Renal pelvis (tissue), 1 donor: ENCODE measurements at regions not wholly inside any gene's neighbourhood (a gene's known extent, or its start where the extent isn't known, plus 50 kb on each side); places are given as distances from the start of the nearest gene placed in this dataset.
"Not testable (repeated sequence)": the region's sequence is repeated elsewhere in the genome, so short reads cannot be mapped to it uniquely, and the experiment has no call there.

Experiments
- DNase-seq: peaks from one replicate; pipeline ENCODE4 v3.0.0-alpha.2; 2013

GRCh38 chr6:100322886-100323285 is 141.8 kb downstream of the SIM1 start:
- no peak for DNase-seq

- no peak for DNase-seq
Measured at GRCh38 chr6:100320686-100321085, 144.0 kb downstream of the SIM1 start.

DNA sequence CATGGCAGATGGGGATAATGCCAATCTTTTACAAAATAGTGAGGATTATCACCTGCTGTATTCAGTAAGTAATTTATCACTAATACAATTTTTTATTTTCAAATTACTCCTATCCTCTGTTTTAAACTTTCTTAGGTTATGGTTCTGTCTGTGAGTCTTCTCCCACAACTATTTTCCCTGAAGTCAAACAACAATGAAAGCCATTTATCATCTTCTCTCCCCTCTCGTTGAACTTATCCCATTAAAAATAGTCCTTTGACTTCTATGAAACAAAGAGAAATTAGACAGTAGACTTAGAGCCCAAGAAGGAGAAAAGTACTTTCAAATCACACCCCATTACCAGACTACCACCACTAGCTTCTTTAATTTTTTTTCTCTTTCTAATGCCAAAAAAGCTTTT is 147.7 kb downstream of the SIM1 start:
- DNase-seq = no peak

GRCh38 chr6:100314186-100314585 is 150.5 kb downstream of the SIM1 start:
- DNase-seq = no peak

DNA sequence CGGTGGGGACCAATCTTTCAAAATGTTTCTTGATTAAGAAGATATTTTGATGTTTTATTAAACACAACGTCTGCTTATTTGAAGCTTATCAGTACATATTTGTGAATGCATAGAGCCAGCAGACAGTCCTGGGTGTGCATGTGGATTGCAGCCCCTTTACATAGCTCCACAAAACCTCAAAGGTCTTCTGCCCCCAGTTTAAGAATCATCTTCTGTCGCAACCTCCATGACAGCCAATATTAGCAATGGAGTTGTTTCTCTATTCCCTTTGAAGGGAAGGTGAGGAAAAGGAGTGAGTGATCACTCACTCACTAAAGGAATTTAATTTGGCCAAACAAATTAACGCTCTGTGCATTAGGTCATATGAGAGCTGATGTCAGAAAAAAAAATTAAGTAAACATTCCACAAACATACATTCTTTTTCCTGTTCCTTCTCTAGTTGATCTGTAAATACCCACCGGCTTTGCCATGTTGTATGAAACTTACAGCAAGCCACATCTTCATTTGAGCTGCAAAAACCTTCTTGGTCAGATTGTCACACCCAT is 152.9 kb downstream of the SIM1 start:
- DNase-seq = no peak

DNA sequence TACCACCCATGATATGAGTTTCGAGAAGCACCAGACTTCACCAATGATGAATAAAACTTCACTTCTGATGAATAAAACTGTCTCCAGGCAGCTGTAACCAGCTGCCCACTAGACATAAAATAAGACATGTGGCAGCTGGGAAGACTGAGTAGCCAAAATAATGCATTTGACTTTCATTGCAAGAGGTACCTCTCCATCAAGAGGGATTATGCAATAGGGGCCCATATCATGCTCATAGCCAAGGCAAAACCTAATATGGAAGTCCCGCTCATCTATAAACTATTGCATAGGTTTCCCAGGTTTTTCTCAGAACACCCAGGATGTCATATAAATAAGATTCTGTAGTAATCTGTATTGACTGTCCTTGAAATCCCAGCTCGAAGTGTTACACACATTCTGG is 155.5 kb downstream of the SIM1 start:
- no peak for DNase-seq

- no peak for DNase-seq
Measured at GRCh38 chr6:100307561-100307960, 157.2 kb downstream of the SIM1 start.

DNA sequence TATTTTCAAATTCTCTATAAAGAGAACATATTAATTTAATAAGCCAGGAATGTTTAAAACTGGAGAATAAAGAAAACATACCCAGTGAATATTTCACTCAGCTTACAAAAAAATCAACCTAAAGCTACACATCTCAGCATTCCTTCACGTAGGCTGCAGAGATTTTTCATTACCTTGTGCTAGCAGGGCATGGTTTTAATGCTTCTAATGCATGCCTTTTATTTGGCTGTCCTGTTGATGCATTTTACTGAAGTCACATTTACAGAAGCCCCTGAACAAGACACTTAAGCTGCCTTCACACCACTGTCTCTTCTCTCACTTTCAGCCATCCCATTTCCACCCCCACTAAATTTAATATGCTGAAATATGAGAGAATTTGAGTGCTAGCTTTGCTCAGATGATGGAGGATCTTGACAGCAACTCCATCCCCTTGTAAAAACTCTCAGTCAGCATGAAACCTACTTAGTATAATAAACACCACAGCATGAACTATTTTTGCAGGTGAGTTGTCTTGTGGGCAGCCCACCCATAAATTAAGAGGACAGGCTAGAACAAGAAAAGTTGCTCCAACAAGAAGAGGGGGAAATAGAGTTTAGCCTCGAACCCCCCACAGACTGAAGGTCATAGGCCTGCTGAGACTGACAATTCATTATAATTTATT is 159.4 kb downstream of the SIM1 start:
- no peak for DNase-seq

GRCh38 chr6:100304575-100304974 is 160.1 kb downstream of the SIM1 start:
- no peak for DNase-seq

DNA sequence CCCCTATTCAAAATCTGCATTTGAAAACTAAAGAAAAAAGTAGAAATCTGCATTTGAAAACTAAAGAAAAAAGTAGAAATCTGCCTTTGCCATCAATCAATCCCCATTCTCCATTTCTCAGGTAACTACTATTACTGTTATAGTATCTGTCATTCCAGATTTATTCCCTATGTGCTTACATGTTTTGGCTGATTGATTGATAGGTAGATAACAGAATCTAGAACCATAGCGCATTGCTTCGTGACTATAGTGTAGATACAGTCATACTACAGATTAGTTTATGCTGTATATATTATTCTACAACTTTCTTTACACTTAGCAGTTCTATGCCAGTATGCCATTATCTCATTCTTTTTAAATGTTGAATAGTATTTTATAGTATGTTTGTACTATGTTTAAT is 163.0 kb downstream of the SIM1 start:
- DNase-seq = no peak

GRCh38 chr6:100300221-100300736 is 164.4 kb downstream of the SIM1 start:
- no peak for DNase-seq

DNA sequence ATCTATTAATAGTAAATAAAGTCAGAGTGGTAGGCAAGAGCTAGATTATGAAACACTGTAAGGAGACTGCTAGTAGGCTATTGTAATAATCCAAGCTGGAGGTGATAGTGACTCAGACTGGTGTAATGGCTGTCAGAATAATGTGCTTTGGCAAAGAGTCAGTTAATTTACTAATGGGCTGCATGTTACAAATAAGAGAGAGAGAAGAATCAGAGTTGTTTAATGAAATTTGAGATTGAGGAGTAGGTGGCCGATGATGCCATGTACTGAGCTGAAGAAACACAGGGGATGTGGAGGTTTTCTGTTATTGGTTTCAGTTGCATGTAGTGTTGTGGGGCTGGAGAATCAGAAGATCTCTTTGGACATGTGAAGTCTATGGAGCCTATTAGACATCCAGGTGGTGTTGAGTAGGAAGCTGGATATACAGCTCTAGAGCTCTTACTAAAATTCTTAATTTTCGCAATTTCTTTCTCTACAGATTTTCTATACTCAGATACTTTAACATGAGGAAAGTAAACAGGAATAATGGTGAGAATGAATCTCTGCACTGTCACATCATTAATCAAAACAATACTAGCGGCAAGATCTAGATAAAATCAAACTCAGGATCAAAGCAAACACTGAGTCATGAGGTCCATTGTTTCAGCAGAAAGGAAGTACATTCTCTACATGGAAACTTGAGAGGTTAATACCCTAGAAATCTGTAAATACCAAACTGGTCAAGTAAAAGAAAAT is 167.7 kb downstream of the SIM1 start:
- DNase-seq = no peak

DNA sequence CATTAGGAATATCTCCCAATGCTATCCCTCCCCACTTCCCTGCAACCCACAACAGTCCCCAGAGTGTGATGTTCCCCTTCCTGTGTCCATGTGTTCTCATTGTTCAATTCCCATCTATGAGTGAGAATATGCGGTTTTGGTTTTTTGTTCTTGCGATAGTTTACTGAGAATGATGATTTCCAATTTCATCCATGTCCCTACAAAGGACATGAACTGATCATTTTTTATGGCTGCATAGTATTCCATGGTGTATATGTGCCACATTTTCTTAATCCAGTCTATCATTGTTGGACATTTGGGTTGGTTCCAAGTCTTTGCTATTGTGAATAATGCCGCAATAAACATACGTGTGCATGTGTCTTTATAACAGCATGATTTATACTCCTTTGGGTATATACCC is 169.5 kb downstream of the SIM1 start:
- DNase-seq = not testable (repeated sequence)

GRCh38 chr6:100289285-100289684 is 175.4 kb downstream of the SIM1 start:
- DNase-seq = no peak

- DNase-seq = no peak
Measured at GRCh38 chr6:100288311-100288710, 176.4 kb downstream of the SIM1 start.

- DNase-seq = no peak
Measured at GRCh38 chr6:100283285-100283684, 181.4 kb downstream of the SIM1 start.

DNA sequence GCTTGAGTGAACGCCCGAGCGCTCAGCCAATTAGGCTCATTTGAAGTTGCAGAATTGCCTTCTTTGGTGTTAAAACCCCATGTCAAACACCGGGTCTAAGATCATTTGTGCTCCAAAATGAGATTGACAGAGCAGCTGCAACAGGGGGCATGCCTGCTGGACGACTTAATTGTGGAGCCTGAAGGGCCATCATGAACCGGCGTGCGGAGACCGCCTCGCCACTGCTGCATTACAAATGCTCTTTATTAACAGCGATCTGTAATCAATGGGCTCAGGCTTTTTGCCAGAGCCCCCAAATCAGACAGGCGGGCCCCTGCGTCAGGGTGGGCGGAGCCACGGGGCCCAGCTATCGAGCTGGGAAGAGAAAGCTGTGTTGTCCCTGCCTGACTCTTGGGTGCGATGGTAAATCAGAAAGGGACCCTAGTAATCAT is 183.2 kb downstream of the SIM1 start:
- no peak for DNase-seq

DNA sequence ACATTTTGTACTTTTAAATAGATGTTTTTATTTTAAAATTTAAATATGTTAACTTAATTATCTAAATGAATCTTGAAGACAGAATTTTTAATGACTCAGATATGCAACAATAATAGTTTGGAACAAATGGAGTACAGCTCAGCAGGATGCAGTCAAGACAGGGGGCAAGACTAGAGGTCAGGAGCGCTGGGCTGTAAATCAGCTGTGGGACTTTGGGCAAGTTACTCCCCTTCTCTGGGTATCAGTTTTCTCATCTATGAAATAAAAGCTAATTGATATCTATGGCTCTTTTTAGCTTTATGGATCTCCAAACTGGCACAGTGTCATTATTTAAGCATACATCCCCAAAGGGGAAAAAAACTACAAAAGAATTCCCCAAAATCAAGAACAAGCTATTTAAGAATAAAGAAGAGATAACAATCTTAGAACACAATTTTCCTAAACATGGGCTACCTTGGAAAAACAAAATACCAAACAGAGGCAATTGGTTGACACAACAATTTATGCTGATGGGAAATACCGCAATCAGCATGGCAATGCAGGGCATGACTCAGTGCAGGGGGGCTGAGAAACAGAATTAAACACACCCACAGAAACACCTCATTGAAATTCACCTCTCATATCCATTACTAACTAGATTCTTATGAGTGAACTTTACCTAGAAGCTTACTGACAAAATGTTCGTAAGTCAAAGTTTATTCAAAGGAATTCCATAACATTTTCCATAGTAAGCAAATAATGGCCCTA is 188.2 kb downstream of the SIM1 start:
- no peak for DNase-seq

GRCh38 chr6:100274147-100274546 is 190.6 kb downstream of the SIM1 start:
- DNase-seq = no peak

DNA sequence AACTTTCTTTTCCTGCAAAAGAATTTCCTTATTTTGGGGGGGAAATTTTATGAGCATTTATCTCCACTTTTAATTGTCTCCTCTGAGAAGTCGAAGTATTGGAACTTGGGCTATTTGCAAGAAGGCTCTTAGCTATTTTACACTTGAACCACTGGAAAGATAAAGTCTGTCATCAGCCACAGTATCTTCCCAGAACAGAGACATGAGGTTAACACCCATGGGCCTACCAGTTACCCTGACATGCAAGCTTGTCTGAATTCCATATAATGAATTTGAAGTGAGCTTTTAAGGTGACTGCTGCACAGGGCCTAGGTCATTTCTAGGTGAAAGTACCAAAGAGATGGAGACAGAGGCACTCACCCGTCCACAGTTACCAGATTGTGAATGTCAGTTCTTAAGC is 193.1 kb downstream of the SIM1 start:
- DNase-seq = no peak

DNA sequence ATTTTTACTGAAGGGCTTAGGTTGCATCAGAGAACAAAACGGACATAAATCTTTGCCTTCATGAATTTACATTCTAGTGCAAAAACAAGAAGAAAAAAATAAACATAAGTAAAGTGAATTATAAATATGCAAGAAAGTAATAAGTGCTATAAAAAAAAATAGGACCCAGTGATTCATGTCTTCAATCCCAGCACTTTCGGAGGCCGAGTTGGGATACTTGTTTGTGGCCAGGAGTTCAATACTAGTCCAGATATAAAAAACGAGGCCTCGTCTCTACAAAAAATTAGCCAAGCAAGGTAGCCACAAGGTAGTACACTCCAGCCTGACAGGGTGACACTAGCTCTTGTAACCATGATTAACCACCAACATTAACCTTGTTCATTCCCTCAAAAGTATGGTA is 193.5 kb downstream of the SIM1 start:
- DNase-seq = no peak

DNA sequence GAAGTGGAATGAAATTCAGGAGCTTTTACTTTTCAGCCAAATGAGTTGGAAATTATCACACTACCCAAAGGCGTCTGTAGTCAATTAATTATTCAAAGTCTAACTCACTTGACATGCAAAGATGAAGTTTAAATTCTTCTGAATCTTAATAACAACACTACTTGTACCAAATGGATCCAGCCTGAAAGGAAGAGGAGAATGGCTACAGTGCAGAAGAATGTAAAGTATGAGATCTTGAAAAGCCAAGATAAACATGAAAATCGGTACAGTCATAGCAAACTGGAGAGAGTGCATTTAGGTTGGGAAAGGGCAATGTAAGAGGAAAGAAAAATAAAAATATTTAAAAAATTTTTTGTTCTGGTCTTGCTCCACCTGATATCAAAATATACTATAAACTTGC is 195.5 kb downstream of the SIM1 start:
- no peak for DNase-seq

DNA sequence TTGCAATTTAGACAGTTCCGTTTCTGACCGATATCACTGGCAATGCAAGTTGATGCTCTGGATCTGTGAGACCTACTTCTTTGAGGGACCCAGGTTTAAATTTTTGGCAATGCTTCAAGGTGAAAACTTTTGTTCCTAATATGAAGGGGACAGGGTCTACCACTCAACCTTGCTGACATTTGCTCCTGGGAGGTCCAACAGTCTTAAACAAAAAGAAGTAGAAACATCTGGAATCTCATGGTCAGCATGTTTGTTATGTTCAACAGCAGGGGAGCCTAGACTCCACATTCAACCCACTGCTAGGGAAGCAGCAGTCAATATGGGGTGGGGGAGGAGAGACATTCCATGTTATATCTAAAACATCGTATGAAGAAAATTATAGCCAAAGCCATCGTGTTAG is 196.4 kb downstream of the SIM1 start:
- DNase-seq = no peak
